C1 segment of cervical spinal cord (tissue), 14 donors: ENCODE measurements at regions not wholly inside any gene's neighbourhood (a gene's known extent, or its start where the extent isn't known, plus 50 kb on each side); places are given as distances from the start of the nearest gene placed in this dataset.
"Not testable (repeated sequence)": the region's sequence is repeated elsewhere in the genome, so short reads cannot be mapped to it uniquely, and the experiment has no call there.

Source experiments
- DNase-seq, 14 donors: peaks; one replicate each; lab custom pipeline; 2025; lab: John Stamatoyannopoulos, UW

- DNase-seq, result no peak
These were observed 196.5 kb upstream of the MKLN1 start for GRCh38 chr7:131131012-131131745.

DNA sequence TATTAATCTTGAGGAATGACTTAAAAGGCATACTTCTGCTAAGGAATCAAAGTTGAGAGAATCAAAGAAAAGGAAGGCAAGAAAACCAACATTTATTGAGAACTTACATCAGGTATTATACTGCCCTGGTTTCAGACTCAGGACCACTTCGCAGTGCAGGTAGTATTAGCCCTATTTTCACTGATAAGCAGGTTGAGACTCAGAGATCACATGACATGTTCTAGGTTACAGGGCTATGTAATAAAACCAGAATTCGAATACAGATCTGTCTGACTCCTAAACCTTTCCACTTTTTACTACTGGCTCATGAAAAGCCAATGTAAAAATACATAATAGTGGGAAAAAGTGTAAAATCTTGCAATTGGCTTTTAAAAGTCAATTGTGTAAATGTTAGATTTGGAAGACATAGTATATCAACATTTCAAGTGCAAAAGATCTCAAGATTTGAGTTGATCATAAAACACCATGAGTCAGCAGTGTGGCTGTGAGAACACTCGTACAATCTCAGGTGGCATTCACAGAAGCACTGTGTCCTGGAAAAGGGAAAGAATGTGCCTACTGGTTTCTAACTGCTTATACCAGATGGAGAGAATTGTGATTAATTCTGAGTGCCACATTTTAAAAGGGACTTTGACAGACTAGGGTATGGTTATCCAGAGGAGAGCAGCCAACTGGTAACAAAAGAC is 195.8 kb upstream of the MKLN1 start:
- DNase-seq, result no peak

GRCh38 chr7:131139462-131139861 is 188.2 kb upstream of the MKLN1 start:
- DNase-seq, result no peak

- no peak for DNase-seq
These were observed 186.2 kb upstream of the MKLN1 start for GRCh38 chr7:131141443-131141967.

- no peak for DNase-seq
These were observed 183.8 kb upstream of the MKLN1 start for GRCh38 chr7:131143869-131144268.

DNA sequence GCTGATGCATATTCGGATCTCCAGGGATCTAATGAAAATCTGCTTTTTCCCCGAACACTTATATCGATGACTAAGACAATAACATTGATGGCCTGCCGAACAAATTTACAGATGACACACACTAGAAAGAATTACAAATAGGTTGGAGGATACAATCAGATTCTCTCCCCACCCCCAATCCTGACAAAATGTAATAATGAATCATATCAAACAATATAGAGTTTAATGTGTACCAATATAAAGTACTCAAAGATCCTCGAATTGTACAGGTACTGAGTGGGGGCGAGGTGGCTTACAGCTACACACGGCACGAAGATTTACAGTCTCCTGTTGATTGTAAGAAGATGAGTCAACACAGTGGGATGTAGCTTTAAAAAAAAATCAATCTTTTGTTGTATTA is 182.7 kb upstream of the MKLN1 start:
- DNase-seq, result no peak

DNA sequence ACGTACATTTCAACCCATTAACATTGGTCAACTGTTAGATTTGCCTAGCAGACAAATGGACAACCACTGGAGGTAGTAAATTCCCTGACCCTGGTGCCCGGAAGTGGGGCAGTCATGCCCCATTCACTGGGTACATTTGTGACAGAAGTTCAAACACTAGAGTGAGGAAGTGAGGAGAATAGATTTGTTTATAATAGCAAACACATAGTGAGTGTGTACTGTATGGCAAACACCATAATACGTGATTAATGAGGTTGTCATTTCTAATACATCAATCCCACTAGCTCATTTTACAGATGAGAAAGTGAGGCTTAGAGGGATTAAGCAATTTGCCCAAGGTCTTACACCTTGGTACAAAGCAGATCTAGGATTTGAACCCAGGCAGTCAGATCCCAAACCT is 181.9 kb upstream of the MKLN1 start:
- no peak for DNase-seq

DNA sequence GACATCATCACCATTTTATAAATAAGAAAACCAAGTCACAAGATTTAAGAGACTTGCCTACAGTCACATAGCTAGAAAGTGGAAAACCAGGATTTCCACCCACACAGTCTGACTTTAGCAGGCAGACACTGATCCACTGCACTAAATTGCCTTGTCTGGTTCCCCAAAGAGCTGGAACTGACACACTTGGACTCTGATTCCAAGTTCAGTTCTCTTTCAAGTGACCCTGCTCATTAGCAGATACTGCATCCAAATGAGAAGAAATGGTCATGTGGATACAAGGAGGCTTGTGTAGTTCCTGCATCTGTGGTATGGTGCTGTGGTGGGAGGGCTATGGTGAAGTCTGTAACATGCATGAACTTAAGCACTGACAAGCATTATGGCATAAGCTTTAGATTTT is 180.1 kb upstream of the MKLN1 start:
- DNase-seq, result peak in 2 of 14 donors; percentile 1 to 3

GRCh38 chr7:131148258-131148657 is 179.4 kb upstream of the MKLN1 start:
- no peak for DNase-seq

- DNase-seq, result no peak
These were observed 178.8 kb upstream of the MKLN1 start for GRCh38 chr7:131148708-131149428.

- no peak for DNase-seq
These were observed 178.3 kb upstream of the MKLN1 start for GRCh38 chr7:131149429-131149773.

GRCh38 chr7:131149840-131150239 is 177.8 kb upstream of the MKLN1 start:
- DNase-seq, result no peak

DNA sequence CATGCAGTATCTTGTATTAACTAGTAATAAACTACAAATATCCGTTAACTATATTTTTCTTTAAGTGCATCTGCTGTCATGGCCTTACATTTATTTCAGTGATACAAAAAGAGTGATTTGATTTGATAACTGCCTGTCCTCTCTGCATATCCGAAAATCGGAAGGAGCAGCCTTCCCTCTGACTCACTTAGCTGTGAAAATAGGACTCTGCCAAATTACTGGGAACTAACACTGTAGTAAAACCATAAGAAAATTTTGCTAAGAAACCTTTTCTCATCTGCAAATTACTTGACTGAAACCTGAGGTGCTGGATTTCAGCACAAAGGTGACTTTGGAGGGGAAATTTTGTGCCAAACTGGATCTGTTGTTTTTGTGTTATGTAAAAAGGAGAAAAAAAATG is 176.6 kb upstream of the MKLN1 start:
- DNase-seq, result no peak

- DNase-seq, result no peak
These were observed 174.9 kb upstream of the MKLN1 start for GRCh38 chr7:131152766-131153165.

- DNase-seq, result no peak
These were observed 173.3 kb upstream of the MKLN1 start for GRCh38 chr7:131154380-131154779.

DNA sequence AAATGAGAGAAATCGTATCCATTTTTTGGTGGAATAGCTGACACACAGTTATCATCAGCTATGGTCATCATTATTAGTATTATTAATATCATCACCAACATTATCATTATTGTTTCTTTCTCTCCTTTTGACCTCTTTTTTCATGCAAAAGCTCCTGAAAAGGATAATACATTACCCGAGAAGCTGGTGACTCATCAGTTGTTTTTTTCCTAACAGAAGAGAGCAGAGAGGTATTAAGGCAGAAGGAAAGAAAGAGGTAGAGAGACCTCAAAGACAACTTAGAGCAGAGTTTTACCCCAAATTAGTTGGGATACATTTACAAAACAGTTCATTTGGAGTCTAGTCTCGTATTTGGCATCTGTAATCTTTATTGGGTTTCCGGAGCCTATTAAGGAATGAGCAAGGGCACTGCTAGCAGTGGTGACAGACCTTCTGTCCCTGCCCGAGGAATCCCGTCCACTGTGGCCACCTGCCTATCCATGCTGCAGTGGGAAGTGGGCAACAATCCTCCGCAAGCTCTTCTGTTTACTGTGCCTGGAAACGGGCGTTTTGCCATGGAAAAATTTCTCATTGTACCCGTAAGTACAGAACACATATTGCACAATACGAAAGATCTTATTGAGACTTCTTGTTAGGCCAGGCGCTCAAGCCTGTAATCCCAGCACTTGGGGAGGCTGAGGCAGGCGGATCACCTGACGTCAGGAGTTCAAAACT is 170.0 kb upstream of the MKLN1 start:
- DNase-seq, result no peak

- not testable (repeated sequence) for DNase-seq
These were observed 169.4 kb upstream of the MKLN1 start for GRCh38 chr7:131158244-131158636.

DNA sequence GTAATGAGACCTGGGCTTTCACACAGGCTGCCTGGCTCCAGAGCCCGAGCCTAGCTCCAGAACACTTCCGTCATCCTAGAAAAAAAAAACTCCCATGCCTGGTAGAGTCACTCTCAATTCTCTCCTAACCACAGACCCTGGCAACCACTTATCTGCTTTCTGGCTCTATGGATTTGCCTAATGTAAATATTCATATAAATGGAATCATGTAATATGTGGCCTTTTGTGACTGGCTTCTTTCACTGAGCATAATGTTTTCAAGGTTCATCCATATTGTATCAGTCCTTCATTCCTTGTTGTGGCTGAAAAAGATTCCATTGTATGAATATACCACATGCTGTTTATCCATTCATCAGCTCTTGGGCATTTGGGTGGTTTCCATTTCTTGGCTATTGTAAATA is 167.7 kb upstream of the MKLN1 start:
- DNase-seq, result no peak

DNA sequence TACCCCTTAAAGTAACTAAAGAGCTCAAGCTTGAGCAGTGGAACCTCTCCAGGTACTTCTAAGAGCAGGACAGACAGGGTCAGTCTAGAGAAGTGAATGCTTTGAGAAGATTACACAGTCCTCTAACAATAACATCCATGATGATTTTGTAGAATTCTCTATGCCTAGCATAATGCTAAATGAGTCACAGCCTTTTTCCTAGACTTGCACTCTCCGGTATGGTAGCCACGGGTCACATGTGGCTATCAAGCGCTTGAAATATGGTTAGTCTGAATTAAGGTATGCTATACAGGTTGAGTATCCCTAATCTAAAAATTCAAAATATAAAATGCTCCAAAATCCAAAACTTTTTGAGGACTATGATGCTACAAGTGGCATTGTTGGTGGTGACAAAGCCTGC is 166.6 kb upstream of the MKLN1 start:
- DNase-seq, result no peak

- no peak for DNase-seq
These were observed 163.4 kb upstream of the MKLN1 start for GRCh38 chr7:131164025-131164925.

DNA sequence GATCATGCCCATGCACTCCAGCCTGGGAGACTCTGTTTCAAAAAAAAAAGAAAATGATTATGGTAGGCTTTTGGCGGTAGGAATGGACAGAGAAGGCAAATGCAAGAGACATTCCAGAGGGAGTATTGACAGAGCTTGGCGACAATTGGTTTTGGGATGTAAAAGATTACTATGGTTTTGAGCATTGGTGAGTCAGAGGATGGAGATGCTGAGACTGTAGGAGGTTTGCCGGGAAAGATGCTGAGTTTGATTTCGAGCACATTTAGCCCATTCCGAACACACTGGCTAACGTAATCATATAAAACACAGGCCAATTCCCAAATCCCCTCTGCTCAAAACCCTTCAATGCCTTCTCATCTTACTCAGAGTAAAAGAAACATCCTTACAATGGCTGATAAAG is 161.6 kb upstream of the MKLN1 start:
- no peak for DNase-seq
